HG03196 (cell line): ENCODE measurements at regions not wholly inside any gene's neighbourhood (a gene's known extent, or its start where the extent isn't known, plus 50 kb on each side); places are given as distances from the start of the nearest gene placed in this dataset.

Experiments
- ATAC-seq: cut with Tn5 transposase; IDR thresholded peaks from one replicate; pipeline ENCODE4 v1.9.1; 2021; ENCODE audit not compliant: unreplicated experiment

GRCh38 chr21:24826822-24827221 is 780.5 kb downstream of the MRPL39 start:
- no peak for ATAC-seq

- no peak for ATAC-seq
Measured at GRCh38 chr21:24825348-24825747, 781.9 kb downstream of the MRPL39 start.

GRCh38 chr21:24824209-24824608 is 783.1 kb downstream of the MRPL39 start:
- no peak for ATAC-seq

GRCh38 chr21:24823247-24823646 is 784.0 kb downstream of the MRPL39 start:
- ATAC-seq = no peak

GRCh38 chr21:24785033-24785432 is 822.2 kb downstream of the MRPL39 start:
- no peak for ATAC-seq

- no peak for ATAC-seq
Measured at GRCh38 chr21:24781146-24781545, 826.1 kb downstream of the MRPL39 start.

- ATAC-seq = no peak
Measured at GRCh38 chr21:24759348-24760075, 847.8 kb downstream of the MRPL39 start.

GRCh38 chr21:24738063-24738462 is 869.2 kb downstream of the MRPL39 start:
- ATAC-seq = no peak

GRCh38 chr21:24737296-24737850 is 869.9 kb downstream of the MRPL39 start:
- no peak for ATAC-seq

- no peak for ATAC-seq
Measured at GRCh38 chr21:24730661-24731060, 876.6 kb downstream of the MRPL39 start.

GRCh38 chr21:24729568-24729967 is 877.7 kb downstream of the MRPL39 start:
- ATAC-seq = no peak

- ATAC-seq = no peak
Measured at GRCh38 chr21:24727803-24728440, 879.4 kb downstream of the MRPL39 start.

GRCh38 chr21:24716281-24716918 is 890.9 kb downstream of the MRPL39 start:
- ATAC-seq = no peak

GRCh38 chr21:24714646-24715200 is 892.6 kb downstream of the MRPL39 start:
- no peak for ATAC-seq

GRCh38 chr21:24705201-24705600 is 902.1 kb downstream of the MRPL39 start:
- ATAC-seq = no peak

GRCh38 chr21:24693779-24694178 is 913.5 kb downstream of the MRPL39 start:
- ATAC-seq = no peak

GRCh38 chr21:24681456-24681855 is 925.8 kb downstream of the MRPL39 start:
- ATAC-seq = no peak

- no peak for ATAC-seq
Measured at GRCh38 chr21:24671901-24672300, 935.4 kb downstream of the MRPL39 start.

GRCh38 chr21:24658926-24659325 is 948.4 kb downstream of the MRPL39 start:
- no peak for ATAC-seq

- ATAC-seq = no peak
Measured at GRCh38 chr21:24658026-24658425, 949.3 kb downstream of the MRPL39 start.

GRCh38 chr21:24649691-24650090 is 957.6 kb downstream of the MRPL39 start:
- no peak for ATAC-seq

GRCh38 chr21:24636696-24637095 is 970.6 kb downstream of the MRPL39 start:
- ATAC-seq = no peak
